ENCODE measurements at regions not wholly inside any gene's neighbourhood (a gene's known extent, or its start where the extent isn't known, plus 50 kb on each side); places are given as distances from the start of the nearest gene placed in this dataset.

- Histone ChIP-seq H3K36me3 (no peaks in the 10 kb centered on the region), H3K4me3 (no peak overlapping the region), H3K9me3 (no peaks in the 10 kb centered on the region), H3K27me3 (no peaks in the 10 kb centered on the region), H3K4me1 (peaks cover 0 to 19% (median 13%) of the 10 kb centered on the region in 4 donors), H3K27ac (no peak overlapping the region)
- no peak for TF ChIP-seq CTCF (IDR thresholded peaks at IDR 0.05)
- intact Hi-C loops (cut with DNase I; ENCODE audit: low total_unique reads): no loop called here
- DNase-seq: no peak
These were observed 121.3 kb downstream of the CDC7 start for GRCh38 chr1:91621907-91622306.

- peak overlapping the region; percentile 36 to 53 for H3K27ac ChIP-seq
- H3K4me3 ChIP-seq: no peak overlapping the region
- H3K4me1 ChIP-seq: peaks cover 0 to 19% (median 13%) of the 10 kb centered on the region in 4 donors
- no peaks in the 10 kb centered on the region for H3K36me3 ChIP-seq
- H3K27me3 ChIP-seq: no peaks in the 10 kb centered on the region
- no peaks in the 10 kb centered on the region for H3K9me3 ChIP-seq
- DNase-seq: peak; percentile 91 to 95
- TF ChIP-seq CTCF (IDR thresholded peaks at IDR 0.05): no peak
- intact Hi-C loops (cut with DNase I; ENCODE audit: low total_unique reads): no loop called here
These were observed 122.0 kb downstream of the CDC7 start for GRCh38 chr1:91622616-91623015.

GRCh38 chr1:91623020-91623419, 122.4 kb downstream of the CDC7 start:
- peak overlapping the region; percentile 36 to 53 for H3K27ac ChIP-seq

GRCh38 chr1:91624331-91624730, 123.7 kb downstream of the CDC7 start:
- no peaks in the 10 kb centered on the region for H3K27me3 ChIP-seq
- H3K4me3 ChIP-seq: no peak overlapping the region
- H3K27ac ChIP-seq: no peak overlapping the region
- DNase-seq: no peak
- intact Hi-C loops (cut with DNase I; ENCODE audit: low total_unique reads): no loop called here
- TF ChIP-seq CTCF (IDR thresholded peaks at IDR 0.05): no peak
- H3K36me3 ChIP-seq: no peaks in the 10 kb centered on the region
- H3K4me1 ChIP-seq: peaks cover 0 to 19% (median 13%) of the 10 kb centered on the region in 4 donors
- no peaks in the 10 kb centered on the region for H3K9me3 ChIP-seq

More at GRCh38 chr1:91623020-91623419, 122.4 kb downstream of the CDC7 start:
- no peaks in the 10 kb centered on the region for H3K27me3 ChIP-seq
- H3K4me1 ChIP-seq: peaks cover 0 to 19% (median 13%) of the 10 kb centered on the region in 4 donors
- H3K36me3 ChIP-seq: no peaks in the 10 kb centered on the region
- TF ChIP-seq CTCF (IDR thresholded peaks at IDR 0.05): no peak
- H3K4me3 ChIP-seq: no peak overlapping the region
- DNase-seq: no peak
- no peaks in the 10 kb centered on the region for H3K9me3 ChIP-seq
- intact Hi-C loops (cut with DNase I; ENCODE audit: low total_unique reads): no loop called here

Measured in tibial artery (tissue), 4 donors.